ENCODE measurements at regions not wholly inside any gene's neighbourhood (a gene's known extent, or its start where the extent isn't known, plus 50 kb on each side); places are given as distances from the start of the nearest gene placed in this dataset.

DNA sequence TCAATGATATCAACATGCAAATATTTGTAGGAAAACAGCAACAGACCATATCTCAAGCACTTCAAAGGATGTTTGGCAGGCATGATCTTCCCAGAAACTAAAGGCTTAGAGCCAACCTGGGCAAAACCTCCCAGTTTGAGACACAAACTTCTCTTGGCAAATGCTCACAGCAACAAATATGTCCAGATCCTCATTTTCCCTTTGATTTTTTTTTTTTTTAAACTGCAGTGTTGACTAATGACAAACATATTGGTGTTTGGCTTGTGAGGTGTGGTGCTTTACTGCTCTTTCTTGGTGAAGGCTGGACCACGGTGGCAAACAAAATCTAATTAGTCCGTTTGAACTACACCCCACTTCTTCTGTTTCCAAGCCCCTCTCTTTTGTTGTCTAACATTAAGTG lies 87.2 kb downstream of the EBLN2 start:
- TF ChIP-seq, protein P1, sequence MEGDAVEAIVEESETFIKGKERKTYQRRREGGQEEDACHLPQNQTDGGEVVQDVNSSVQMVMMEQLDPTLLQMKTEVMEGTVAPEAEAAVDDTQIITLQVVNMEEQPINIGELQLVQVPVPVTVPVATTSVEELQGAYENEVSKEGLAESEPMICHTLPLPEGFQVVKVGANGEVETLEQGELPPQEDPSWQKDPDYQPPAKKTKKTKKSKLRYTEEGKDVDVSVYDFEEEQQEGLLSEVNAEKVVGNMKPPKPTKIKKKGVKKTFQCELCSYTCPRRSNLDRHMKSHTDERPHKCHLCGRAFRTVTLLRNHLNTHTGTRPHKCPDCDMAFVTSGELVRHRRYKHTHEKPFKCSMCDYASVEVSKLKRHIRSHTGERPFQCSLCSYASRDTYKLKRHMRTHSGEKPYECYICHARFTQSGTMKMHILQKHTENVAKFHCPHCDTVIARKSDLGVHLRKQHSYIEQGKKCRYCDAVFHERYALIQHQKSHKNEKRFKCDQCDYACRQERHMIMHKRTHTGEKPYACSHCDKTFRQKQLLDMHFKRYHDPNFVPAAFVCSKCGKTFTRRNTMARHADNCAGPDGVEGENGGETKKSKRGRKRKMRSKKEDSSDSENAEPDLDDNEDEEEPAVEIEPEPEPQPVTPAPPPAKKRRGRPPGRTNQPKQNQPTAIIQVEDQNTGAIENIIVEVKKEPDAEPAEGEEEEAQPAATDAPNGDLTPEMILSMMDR (IDR thresholded peaks at IDR 0.05; ENCODE audit: low read depth, low read length), result no peak
- no peak for TF ChIP-seq EZH2phosphoT487 (IDR thresholded peaks at IDR 0.05; ENCODE audit: low read depth)
